Cardiac muscle cell (in vitro differentiated cells and primary cell): ENCODE measurements at regions not wholly inside any gene's neighbourhood (a gene's known extent, or its start where the extent isn't known, plus 50 kb on each side); places are given as distances from the start of the nearest gene placed in this dataset.

ENCODE experiments used
- DNase-seq, 2 donors: peaks; one replicate each; pipeline versions ENCODE4 v3.0.0 to v3.0.0-alpha.2; 2010 to 2017; ENCODE audit warnings: low read depth in 1 of 2, low spot score in 1 of 2
- H3K27ac ChIP-seq: fragments of 200-600 bp; sonication (generic); 2 replicates; pipeline ENCODE4 v1.5.1; 2016
- H3K27me3 ChIP-seq: fragments of 200-600 bp; sonication (generic); 2 replicates; pipeline ENCODE4 v1.6.0; 2016; ENCODE audit warnings: control low read depth
- H3K36me3 ChIP-seq: fragments of 200-600 bp; sonication (generic); 2 replicates; pipeline ENCODE4 v1.5.1; 2016; ENCODE audit warnings: control low read depth
- H3K4me1 ChIP-seq: fragments of 200-600 bp; sonication (generic); 2 replicates; pipeline ENCODE4 v1.8.1; 2017; ENCODE audit warnings: low read depth, mild to moderate bottlenecking, mixed run types
- H3K4me3 ChIP-seq: fragments of 200-600 bp; sonication (generic); 2 replicates; pipeline ENCODE4 v1.5.1; 2016; ENCODE audit warnings: mild to moderate bottlenecking
- H3K9me3 ChIP-seq: fragments of 200-600 bp; sonication (generic); 2 replicates; pipeline ENCODE4 v1.5.1; 2017; ENCODE audit warnings: low read depth, mild to moderate bottlenecking, control low read depth
- TF ChIP-seq, protein P1 (sequence below): IDR thresholded peaks from 2 replicates; pipeline ENCODE4 v1.5.1; 2012; ENCODE audit warnings: low read depth, mild to moderate bottlenecking, low read length

DNA sequence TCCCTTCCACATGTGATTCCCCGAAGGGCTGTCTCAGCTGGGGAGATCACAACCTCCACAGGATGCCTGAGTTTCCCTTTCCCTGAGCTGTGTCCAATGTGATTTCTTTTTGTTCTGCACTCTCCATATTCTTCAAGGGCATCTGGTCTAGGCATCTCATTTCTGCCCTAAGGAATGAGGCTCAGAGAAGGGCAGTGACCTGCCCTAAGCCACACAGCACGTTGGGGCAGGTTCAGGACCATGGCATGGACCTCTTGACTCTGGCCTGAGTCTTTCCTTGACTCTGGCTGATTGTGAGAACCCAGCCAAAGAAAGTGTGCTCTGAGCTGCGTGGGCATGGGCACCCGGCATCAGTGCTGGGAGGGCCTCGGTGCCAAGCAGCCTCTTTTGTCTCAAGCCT is 590.3 kb downstream of the PTPRU start:
- Histone ChIP-seq H3K27me3 (no peaks in the 10 kb centered on the region), H3K27ac (no peak overlapping the region)
- TF ChIP-seq, protein P1, sequence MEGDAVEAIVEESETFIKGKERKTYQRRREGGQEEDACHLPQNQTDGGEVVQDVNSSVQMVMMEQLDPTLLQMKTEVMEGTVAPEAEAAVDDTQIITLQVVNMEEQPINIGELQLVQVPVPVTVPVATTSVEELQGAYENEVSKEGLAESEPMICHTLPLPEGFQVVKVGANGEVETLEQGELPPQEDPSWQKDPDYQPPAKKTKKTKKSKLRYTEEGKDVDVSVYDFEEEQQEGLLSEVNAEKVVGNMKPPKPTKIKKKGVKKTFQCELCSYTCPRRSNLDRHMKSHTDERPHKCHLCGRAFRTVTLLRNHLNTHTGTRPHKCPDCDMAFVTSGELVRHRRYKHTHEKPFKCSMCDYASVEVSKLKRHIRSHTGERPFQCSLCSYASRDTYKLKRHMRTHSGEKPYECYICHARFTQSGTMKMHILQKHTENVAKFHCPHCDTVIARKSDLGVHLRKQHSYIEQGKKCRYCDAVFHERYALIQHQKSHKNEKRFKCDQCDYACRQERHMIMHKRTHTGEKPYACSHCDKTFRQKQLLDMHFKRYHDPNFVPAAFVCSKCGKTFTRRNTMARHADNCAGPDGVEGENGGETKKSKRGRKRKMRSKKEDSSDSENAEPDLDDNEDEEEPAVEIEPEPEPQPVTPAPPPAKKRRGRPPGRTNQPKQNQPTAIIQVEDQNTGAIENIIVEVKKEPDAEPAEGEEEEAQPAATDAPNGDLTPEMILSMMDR: no peak

DNA sequence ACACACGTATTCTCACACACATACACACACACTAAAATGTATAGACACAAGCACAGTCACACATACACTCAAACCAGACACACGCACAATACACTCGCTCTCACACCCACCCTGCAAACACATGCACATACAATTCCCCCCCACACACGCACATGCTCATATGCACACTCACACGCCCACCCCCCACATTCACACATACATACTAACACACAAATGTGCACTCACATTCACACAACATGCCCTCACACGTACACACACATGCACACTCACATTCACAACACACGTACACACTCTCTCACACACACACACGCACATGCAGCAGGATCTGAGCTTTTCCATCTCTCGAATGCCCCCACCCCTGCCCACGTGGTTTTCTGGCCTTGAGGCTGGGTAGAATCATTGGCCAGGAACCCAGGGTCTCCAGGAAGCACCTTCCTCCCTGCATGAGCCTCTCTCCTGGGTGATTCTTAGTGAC is 589.7 kb downstream of the PTPRU start:
- no peaks in the 10 kb centered on the region for H3K36me3 ChIP-seq
- no peak overlapping the region for H3K27ac ChIP-seq
- H3K9me3 ChIP-seq: no peaks in the 10 kb centered on the region
- no peaks in the 10 kb centered on the region for H3K4me1 ChIP-seq
- TF ChIP-seq, protein P1: no peak
- no peak overlapping the region for H3K4me3 ChIP-seq
- no peak for DNase-seq
- H3K27me3 ChIP-seq: no peaks in the 10 kb centered on the region

More for the DNA sequence above, 590.3 kb downstream of the PTPRU start:
- H3K4me1 ChIP-seq: no peaks in the 10 kb centered on the region
- no peaks in the 10 kb centered on the region for H3K9me3 ChIP-seq
- no peak for DNase-seq
- H3K36me3 ChIP-seq: no peaks in the 10 kb centered on the region
- no peak overlapping the region for H3K4me3 ChIP-seq

- TF ChIP-seq, protein P1: no peak
- Histone ChIP-seq H3K27me3 (no peaks in the 10 kb centered on the region), H3K4me3 (no peak overlapping the region), H3K27ac (no peak overlapping the region), H3K4me1 (no peaks in the 10 kb centered on the region), H3K9me3 (no peaks in the 10 kb centered on the region), H3K36me3 (no peaks in the 10 kb centered on the region)
- DNase-seq: no peak
Observed at GRCh38 chr1:29825274-29825940, 589.1 kb downstream of the PTPRU start.

DNA sequence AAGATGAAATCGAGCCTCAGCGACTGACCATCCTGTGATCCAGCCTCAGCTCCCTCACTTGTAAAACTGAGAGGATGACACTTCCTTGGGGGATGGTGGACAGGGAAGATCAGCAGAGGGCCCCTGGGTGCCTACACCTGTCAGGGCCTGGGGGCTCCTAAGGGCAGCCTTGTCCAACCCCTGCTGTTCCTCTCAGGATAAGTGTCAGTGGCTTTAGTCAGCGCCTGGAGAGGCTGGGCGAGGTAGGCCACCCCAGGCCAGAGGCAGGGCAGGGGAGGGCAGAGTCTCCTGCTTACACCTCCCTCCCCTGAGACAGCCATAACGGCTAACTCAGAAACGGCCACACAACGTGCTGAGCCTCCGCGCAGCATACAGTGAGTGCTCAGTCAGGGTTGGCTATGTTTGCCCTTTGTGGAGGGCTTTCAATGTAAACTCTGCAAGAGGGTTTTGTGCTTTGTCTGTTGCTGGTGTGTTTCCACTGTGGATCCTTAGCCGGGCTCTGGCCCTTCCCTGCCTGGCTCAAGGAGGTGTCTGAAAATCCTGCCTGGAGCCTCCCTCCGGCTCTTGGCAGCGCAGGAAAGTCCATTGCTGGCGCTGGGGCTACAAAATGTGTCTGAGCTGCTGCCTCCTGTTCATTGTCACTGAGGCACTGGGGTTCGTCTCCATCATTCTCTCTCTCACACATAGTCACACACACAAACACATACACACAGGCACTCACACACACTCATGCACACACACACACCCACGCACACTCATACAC is 588.4 kb downstream of the PTPRU start:
- TF ChIP-seq, protein P1: no peak

GRCh38 chr1:29824025-29824424 is 587.7 kb downstream of the PTPRU start:
- Histone ChIP-seq H3K4me3 (no peak overlapping the region), H3K27ac (no peak overlapping the region), H3K4me1 (no peaks in the 10 kb centered on the region), H3K27me3 (no peaks in the 10 kb centered on the region), H3K9me3 (no peaks in the 10 kb centered on the region), H3K36me3 (no peaks in the 10 kb centered on the region)
- TF ChIP-seq, protein P1: no peak
- DNase-seq: no peak

More for the DNA sequence above, 588.4 kb downstream of the PTPRU start:
- Histone ChIP-seq H3K9me3 (no peaks in the 10 kb centered on the region), H3K27ac (no peak overlapping the region), H3K27me3 (no peaks in the 10 kb centered on the region), H3K4me3 (no peak overlapping the region), H3K36me3 (no peaks in the 10 kb centered on the region), H3K4me1 (no peaks in the 10 kb centered on the region)
- no peak for DNase-seq
